ENCODE measurements at regions not wholly inside any gene's neighbourhood (a gene's known extent, or its start where the extent isn't known, plus 50 kb on each side); places are given as distances from the start of the nearest gene placed in this dataset.

- TF ChIP-seq EZH2 (IDR thresholded peaks at IDR 0.05) = no peak
- TF ChIP-seq, protein P1, sequence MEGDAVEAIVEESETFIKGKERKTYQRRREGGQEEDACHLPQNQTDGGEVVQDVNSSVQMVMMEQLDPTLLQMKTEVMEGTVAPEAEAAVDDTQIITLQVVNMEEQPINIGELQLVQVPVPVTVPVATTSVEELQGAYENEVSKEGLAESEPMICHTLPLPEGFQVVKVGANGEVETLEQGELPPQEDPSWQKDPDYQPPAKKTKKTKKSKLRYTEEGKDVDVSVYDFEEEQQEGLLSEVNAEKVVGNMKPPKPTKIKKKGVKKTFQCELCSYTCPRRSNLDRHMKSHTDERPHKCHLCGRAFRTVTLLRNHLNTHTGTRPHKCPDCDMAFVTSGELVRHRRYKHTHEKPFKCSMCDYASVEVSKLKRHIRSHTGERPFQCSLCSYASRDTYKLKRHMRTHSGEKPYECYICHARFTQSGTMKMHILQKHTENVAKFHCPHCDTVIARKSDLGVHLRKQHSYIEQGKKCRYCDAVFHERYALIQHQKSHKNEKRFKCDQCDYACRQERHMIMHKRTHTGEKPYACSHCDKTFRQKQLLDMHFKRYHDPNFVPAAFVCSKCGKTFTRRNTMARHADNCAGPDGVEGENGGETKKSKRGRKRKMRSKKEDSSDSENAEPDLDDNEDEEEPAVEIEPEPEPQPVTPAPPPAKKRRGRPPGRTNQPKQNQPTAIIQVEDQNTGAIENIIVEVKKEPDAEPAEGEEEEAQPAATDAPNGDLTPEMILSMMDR (IDR thresholded peaks at IDR 0.05) = no peak
Measured at GRCh38 chr17:22692806-22693171, 1000.5 kb downstream of the KCNJ18 start.

Measured in neural progenitor cell (in vitro differentiated cells).